A673 (cell line): ENCODE measurements at regions not wholly inside any gene's neighbourhood (a gene's known extent, or its start where the extent isn't known, plus 50 kb on each side); places are given as distances from the start of the nearest gene placed in this dataset.

Source experiments
- BruUV-seq: library from RNA; stranded (reverse); fragments of 400-500 nt; replicated peaks from 2 replicates; lab custom pipeline; 2021; lab: Mats Ljungman, UMichigan
- CTCF ChIA-PET: fragments of 300-600 bp; sonication (Branson Sonifier 250); formaldehyde crosslinking; loops from one replicate; lab custom pipeline; 2022; ENCODE audit warnings: antibody characterized with exemption; lab: Charles Lee
- POLR2A ChIA-PET: fragments of 300-600 bp; sonication (Branson Sonifier 250); formaldehyde crosslinking; loops from one replicate; lab custom pipeline; 2022; ENCODE audit warnings: antibody characterized with exemption; ENCODE audit not compliant: low non-redundant PET; lab: Charles Lee
- DNase-seq: peaks from one replicate; pipeline ENCODE4 v3.0.0-alpha.2; 2015; ENCODE audit warnings: low spot score
- H3K27ac ChIP-seq: fragments of 200-600 bp; sonication (generic); 2 replicates; pipeline ENCODE4 v1.5.1; 2016; ENCODE audit warnings: mixed run types, low read depth, mild to moderate bottlenecking, mixed read lengths, antibody characterized with exemption, low read length; ENCODE audit not compliant: poor library complexity, severe bottlenecking
- H3K27me3 ChIP-seq: fragments of 200-600 bp; sonication (generic); replicated peaks from 2 replicates; pipeline ENCODE4 v1.6.1; 2017; ENCODE audit warnings: mixed run types, low read depth, mild to moderate bottlenecking, mixed read lengths, antibody characterized with exemption, low read length; ENCODE audit not compliant: insufficient read depth, poor library complexity
- H3K36me3 ChIP-seq: fragments of 200-600 bp; sonication (generic); 2 replicates; pipeline ENCODE4 v1.6.1; 2016; ENCODE audit warnings: mixed run types, mild to moderate bottlenecking, mixed read lengths, antibody characterized with exemption, low read length; ENCODE audit not compliant: insufficient read depth, poor library complexity, severe bottlenecking
- H3K4me1 ChIP-seq: fragments of 200-600 bp; sonication (generic); 2 replicates; pipeline ENCODE4 v1.6.1; 2017; ENCODE audit warnings: mixed run types, mild to moderate bottlenecking, mixed read lengths, antibody characterized with exemption, low read length; ENCODE audit not compliant: insufficient read depth, poor library complexity, severe bottlenecking
- H3K4me3 ChIP-seq: fragments of 200-600 bp; sonication (generic); 2 replicates; pipeline ENCODE4 v1.5.1; 2016; ENCODE audit warnings: low read depth, mixed run types, mild to moderate bottlenecking, mixed read lengths, low read length; ENCODE audit not compliant: poor library complexity, severe bottlenecking
- H3K9me3 ChIP-seq: fragments of 200-600 bp; sonication (generic); 2 replicates; pipeline ENCODE4 v1.6.1; 2016; ENCODE audit warnings: mixed run types, low read depth, mild to moderate bottlenecking, mixed read lengths, antibody characterized with exemption, low read length; ENCODE audit not compliant: poor library complexity, severe bottlenecking
- CTCF ChIP-seq: fragments of 300-800, 200-600 bp; sonication (generic); conservative IDR thresholded peaks from 2 replicates; pipeline ENCODE4 v1.5.1; 2017; ENCODE audit warnings: low read depth, mild to moderate bottlenecking, antibody characterized with exemption, low read length, moderate library complexity, mixed read lengths
- EZH2 ChIP-seq: fragments of 200-600 bp; sonication (generic); IDR thresholded peaks from 2 replicates; pipeline ENCODE4 v1.6.1; 2017; ENCODE audit warnings: borderline replicate concordance, low read depth, mild to moderate bottlenecking, mixed read lengths, antibody characterized with exemption, low read length; ENCODE audit not compliant: poor library complexity, severe bottlenecking
- intact Hi-C: fragments of 100-400 bp; cut with micrococcal nuclease; formaldehyde crosslinking; loops from one replicate; pipeline ENCODE4 v1.10.0; 2022; ENCODE audit not compliant: unreplicated experiment

GRCh38 chrX:115499112-115499805 is 61.7 kb upstream of the PLS3 start:
- no peaks in the 10 kb centered on the region for H3K9me3 ChIP-seq
- H3K27ac ChIP-seq = no peak overlapping the region
- no peaks in the 10 kb centered on the region for H3K4me1 ChIP-seq
- POLR2A ChIA-PET = interaction anchor here (0.5 kb wide), 1 partner anchor 63 kb away, joined by 10 read pairs; no protein-coding TSS in a partner anchor
- peaks cover 12% of the 10 kb centered on the region for H3K27me3 ChIP-seq
- H3K36me3 ChIP-seq = no peaks in the 10 kb centered on the region
- TF ChIP-seq EZH2 = no peak
- no TSS peak for BruUV-seq
- DNase-seq = no peak
- CTCF ChIA-PET = no interaction called here
- no peak overlapping the region for H3K4me3 ChIP-seq
- intact Hi-C loops = no loop called here

GRCh38 chrX:115503099-115503498 is 57.9 kb upstream of the PLS3 start:
- Histone ChIP-seq H3K27ac (no peak overlapping the region), H3K36me3 (no peaks in the 10 kb centered on the region), H3K4me1 (no peaks in the 10 kb centered on the region), H3K4me3 (no peak overlapping the region), H3K9me3 (no peaks in the 10 kb centered on the region), H3K27me3 (peaks cover 12% of the 10 kb centered on the region)
- ChIA-PET POLR2A (no interaction called here), CTCF (no interaction called here)
- DNase-seq = no peak
- intact Hi-C loops = no loop called here
- TF ChIP-seq CTCF = no peak
- TF ChIP-seq EZH2 = no peak
- BruUV-seq = no TSS peak

- Histone ChIP-seq H3K36me3 (no peaks in the 10 kb centered on the region), H3K27me3 (peaks cover 12% of the 10 kb centered on the region), H3K4me1 (no peaks in the 10 kb centered on the region), H3K27ac (no peak overlapping the region), H3K4me3 (no peak overlapping the region), H3K9me3 (no peaks in the 10 kb centered on the region)
- TF ChIP-seq EZH2 (no peak), CTCF (no peak)
- BruUV-seq = no TSS peak
- DNase-seq = no peak
- ChIA-PET CTCF (no interaction called here), POLR2A (no interaction called here)
- intact Hi-C loops = no loop called here
These were observed 56.8 kb upstream of the PLS3 start for GRCh38 chrX:115504167-115504566.
